K562 (cell line): ENCODE measurements at regions not wholly inside any gene's neighbourhood (a gene's known extent, or its start where the extent isn't known, plus 50 kb on each side); places are given as distances from the start of the nearest gene placed in this dataset.

Experiments used
- ATAC-seq: fragments of 200-7000 bp; cut with Tn5 transposase; 3 replicates; pipeline ENCODE4 v1.9.1; 2020; ENCODE audit warnings: moderate library complexity
- BruUV-seq: library from RNA; stranded (reverse); fragments of 400-500 nt; replicated peaks from 2 replicates; lab custom pipeline; 2021; lab: Mats Ljungman, UMichigan
- CTCF ChIA-PET: fragments of 300-600 bp; formaldehyde crosslinking; extraction: SDS; loops from one replicate; lab custom pipeline; 2021; ENCODE audit warnings: low intra/inter-chr PET ratio; lab: Yijun Ruan, JAX
- POLR2A ChIA-PET: fragments of 300-600, 350-650 bp; sonication (Branson Sonifier 250); formaldehyde crosslinking; extraction: SDS; loops from one replicate; lab custom pipeline; 2021; ENCODE audit warnings: antibody characterized with exemption, inconsistent platforms; lab: Yijun Ruan, JAX
- DNase-seq, 4 experiments: peaks; one replicate each; pipeline versions ENCODE4 v3.0.0 to v3.0.0-alpha.2; 2011 to 2018; ENCODE audit warnings: low spot score in 3 of 4, mixed read lengths in 3 of 4; ENCODE audit errors: extremely low read depth in 1 of 4
- FAIRE-seq: peaks from 2 replicates; lab custom pipeline; 2011; peaks lifted over from hg19 to GRCh38; lab: Jason Lieb, UNC
- H2AFZ ChIP-seq: 2 replicates; pipeline ENCODE4 v1.6.0; 2011; ENCODE audit warnings: low read depth, low read length, control low read depth, inconsistent platforms
- H3K27ac ChIP-seq: fragments of 200-600 bp; 3 replicates; pipeline ENCODE4 v1.8.0; 2011; ENCODE audit warnings: low read depth, mild to moderate bottlenecking, control low read depth, inconsistent platforms, low read length, moderate library complexity, mixed read lengths; ENCODE audit errors: extremely low read depth
- H3K27me3 ChIP-seq, 2 experiments: fragments of 300-600 bp in 1 of 2; 2 replicates in 1 of 2; 3 replicates in 1 of 2; pipeline versions ENCODE4 v1.6.0 to v1.8.0; 2011; ENCODE audit warnings: inconsistent platforms in 2 of 2, low read length in 2 of 2, mild to moderate bottlenecking in 1 of 2, mixed read lengths in 1 of 2, moderate library complexity in 1 of 2; ENCODE audit not compliant: control insufficient read depth in 2 of 2, insufficient read depth in 2 of 2
- H3K36me3 ChIP-seq: fragments of 300-600 bp; 3 replicates; pipeline ENCODE4 v1.8.0; 2011; ENCODE audit warnings: mild to moderate bottlenecking, low read length, inconsistent platforms; ENCODE audit not compliant: control insufficient read depth, insufficient read depth
- H3K4me1 ChIP-seq, 2 experiments: fragments of 200-600 bp in 1 of 2; replicated peaks in 1 of 2; 2 replicates in 1 of 2; 3 replicates in 1 of 2; pipeline versions ENCODE4 v1.5.1 to v1.8.0; 2011; ENCODE audit warnings: inconsistent platforms in 2 of 2, low read length in 2 of 2, mild to moderate bottlenecking in 1 of 2, mixed read lengths in 1 of 2, moderate library complexity in 1 of 2; ENCODE audit not compliant: control insufficient read depth in 2 of 2, insufficient read depth in 2 of 2
- H3K4me2 ChIP-seq: 2 replicates; pipeline ENCODE4 v1.6.1; 2011; ENCODE audit warnings: low read length, control low read depth, inconsistent platforms, mixed read lengths; ENCODE audit not compliant: insufficient read depth
- H3K4me3 ChIP-seq: fragments of 200-600 bp; sonication (generic), shearing (Covaris generic); 2 replicates; pipeline ENCODE4 v1.5.1; 2016; ENCODE audit warnings: control low read depth, inconsistent platforms
- H3K79me2 ChIP-seq: fragments of 200-600 bp; 3 replicates; pipeline ENCODE4 v1.8.0; 2011; ENCODE audit warnings: low read length, inconsistent platforms; ENCODE audit not compliant: control insufficient read depth, insufficient read depth
- H3K9ac ChIP-seq, 2 experiments: 2 replicates each; pipeline versions ENCODE4 v1.6.0 to v1.6.1; 2011; ENCODE audit warnings: low read depth in 2 of 2, low read length in 2 of 2, control low read depth in 1 of 2, inconsistent platforms in 1 of 2, mild to moderate bottlenecking in 1 of 2, mixed read lengths in 1 of 2; ENCODE audit not compliant: insufficient read depth in 1 of 2
- H3K9me1 ChIP-seq: one replicate; pipeline ENCODE4 v1.6.0; 2011; ENCODE audit warnings: inconsistent platforms, mild to moderate bottlenecking, low read length, moderate library complexity; ENCODE audit not compliant: control insufficient read depth, insufficient read depth
- H3K9me3 ChIP-seq: replicated peaks from 2 replicates; pipeline ENCODE4 v1.5.1; 2011; ENCODE audit warnings: low read depth, low read length, inconsistent platforms; ENCODE audit not compliant: control insufficient read depth, insufficient read depth
- H4K20me1 ChIP-seq: replicated peaks from 2 replicates; pipeline ENCODE4 v1.6.1; 2011; ENCODE audit warnings: low read length, inconsistent platforms, mixed read lengths; ENCODE audit not compliant: control insufficient read depth, insufficient read depth
- ATF3 ChIP-seq, 2 experiments: fragments of 450-650 bp in 1 of 2; sonication (generic) in 1 of 2; formaldehyde crosslinking in 1 of 2; IDR thresholded peaks in 1 of 2; conservative IDR thresholded peaks in 1 of 2; 2 replicates each; pipeline versions ENCODE4 v1.6.1 to v1.8.1; 2016 to 2023; ENCODE audit warnings: mild to moderate bottlenecking in 2 of 2, moderate library complexity in 2 of 2, inconsistent platforms in 1 of 2, missing genetic modification reagents in 1 of 2
- CHD2 ChIP-seq: IDR thresholded peaks from 2 replicates; pipeline ENCODE4 v1.6.1; 2011; ENCODE audit warnings: low read depth, low read length
- HNRNPK ChIP-seq: fragments of 200-400 bp; formaldehyde crosslinking; IDR thresholded peaks from one replicate; pipeline ENCODE4 v1.6.1; 2018; ENCODE audit warnings: mild to moderate bottlenecking, low read depth, low read length; ENCODE audit not compliant: poor library complexity, severe bottlenecking
- KLF16 ChIP-seq: IDR thresholded peaks from 2 replicates; pipeline ENCODE4 v1.6.1; 2016; ENCODE audit warnings: antibody characterized with exemption
- LEF1 ChIP-seq: fragments of 450-650 bp; IDR thresholded peaks from 2 replicates; pipeline ENCODE4 v1.6.1; 2016; ENCODE audit warnings: mild to moderate bottlenecking
- MBD1 ChIP-seq: fragments of 250-450 bp; sonication (Bioruptor Pico); IDR thresholded peaks from 2 replicates; pipeline ENCODE4 v1.8.0; 2022; ENCODE audit warnings: inconsistent platforms
- MEF2A ChIP-seq: IDR thresholded peaks from 2 replicates; pipeline ENCODE4 v1.6.1; 2011; ENCODE audit warnings: low read depth, mild to moderate bottlenecking, low read length, moderate library complexity; ENCODE audit not compliant: control insufficient read depth
- MTA2 ChIP-seq: fragments of 450-650 bp; IDR thresholded peaks from 2 replicates; pipeline ENCODE4 v1.6.1; 2016; ENCODE audit warnings: low read depth
- PHB2 ChIP-seq: fragments of 450-650 bp; IDR thresholded peaks from 2 replicates; pipeline ENCODE4 v1.6.1; 2017; ENCODE audit warnings: low read depth
- PRMT5 ChIP-seq: sonication (generic); formaldehyde crosslinking; IDR thresholded peaks from 2 replicates; pipeline ENCODE4 v1.5.0; 2020; ENCODE audit warnings: missing genetic modification reagents
- SIX5 ChIP-seq, 2 experiments: IDR thresholded peaks; 2 replicates each; pipeline ENCODE4 v1.6.1; 2011; ENCODE audit warnings: low read length in 2 of 2, borderline replicate concordance in 1 of 2, low read depth in 1 of 2, mild to moderate bottlenecking in 1 of 2, moderate library complexity in 1 of 2; ENCODE audit not compliant: insufficient read depth in 1 of 2
- SMAD1 ChIP-seq: fragments of 150-350 bp; IDR thresholded peaks from 2 replicates; pipeline ENCODE4 v1.6.1; 2014; ENCODE audit warnings: low read length, low read depth; ENCODE audit not compliant: partially characterized antibody
- STAT5B ChIP-seq: fragments of 250-450 bp; sonication (Bioruptor Pico); IDR thresholded peaks from 2 replicates; pipeline ENCODE4 v1.8.0; 2021; ENCODE audit warnings: mild to moderate bottlenecking, inconsistent platforms
- TBP ChIP-seq: optimal IDR thresholded peaks from 2 replicates; pipeline ENCODE3; 2011; ENCODE audit warnings: low read depth, low read length, improper control_type of control experiment
- ZNF586 ChIP-seq: fragments of 450-650 bp; formaldehyde crosslinking; conservative IDR thresholded peaks from 2 replicates; pipeline ENCODE4 v1.4.0; 2020; ENCODE audit warnings: mild to moderate bottlenecking, moderate library complexity
- WGBS: fragments of 100-300 bp; shearing (Covaris generic); methylation state at CpG from one replicate; pipeline ENCODE4 v1.1.6; 2016; ENCODE audit warnings: low coverage, mixed read lengths; ENCODE audit not compliant: insufficient coverage; ENCODE audit errors: missing lambda C conversion rate; 5-methylcytosine and 5-hydroxymethylcytosine counted together
- in situ Hi-C: fragments of 300-500 bp; cut with MboI; formaldehyde crosslinking; loops from 4 replicates; pipeline ENCODE4 v1.15.0; 2018; ENCODE audit warnings: inconsistent platforms, mixed read lengths
- intact Hi-C: fragments of 100-400 bp; cut with micrococcal nuclease; formaldehyde crosslinking; loops from 2 replicates; pipeline ENCODE4 v1.14.2; 2022

GRCh38 chr13:37929308-37929707 is 59.7 kb upstream of the TRPC4 start:
- Histone ChIP-seq H3K79me2 (no peaks in the 10 kb centered on the region), H2AFZ (0 out of 2 replicates have a peak overlapping the region, but pooled peaks have one; percentile 44), H3K9me1 (no peaks in the 10 kb centered on the region), H3K27ac (no peak overlapping the region), H3K27me3 (no peaks in the 10 kb centered on the region), H3K9ac (no peak overlapping the region), H3K4me3 (no peak overlapping the region), H3K9me3 (no peaks in the 10 kb centered on the region), H3K4me1 (peaks cover 0 to 5% of the 10 kb centered on the region in 2 experiments; a peak in 2 of 5 replicates), H3K36me3 (no peaks in the 10 kb centered on the region), H3K4me2 (no peak overlapping the region), H4K20me1 (no peaks in the 10 kb centered on the region)
- WGBS = 28% methylated on average over 4 of the region's 4 CpGs
- FAIRE-seq = no peak
- DNase-seq = peak in 1 of 4 experiments; percentile 9
- intact Hi-C loops (no loop called here), in situ Hi-C loops (no loop called here)
- POLR2A ChIA-PET = interaction anchor here (1.1 kb wide), 2 partner anchors 11 to 12 kb away, joined by 3 to 5 read pairs; no protein-coding TSS in a partner anchor
- no TSS peak for BruUV-seq
- TF ChIP-seq MEF2A = peak; percentile 62; the same call in 1 of the 2 replicates
- TF ChIP-seq PHB2 = no peak
- ATAC-seq = peak; percentile 61; the same call in 2 of the 3 replicates
- CTCF ChIA-PET = no interaction called here

GRCh38 chr13:37927561-37927960 is 58.0 kb upstream of the TRPC4 start:
- no peak overlapping the region for H3K27ac ChIP-seq
- no peak overlapping the region for H3K9ac ChIP-seq
- H4K20me1 ChIP-seq = no peaks in the 10 kb centered on the region
- DNase-seq (no peak), ATAC-seq (no peak), FAIRE-seq (no peak)
- no peak overlapping the region for H2AFZ ChIP-seq
- no peaks in the 10 kb centered on the region for H3K79me2 ChIP-seq
- no peaks in the 10 kb centered on the region for H3K36me3 ChIP-seq
- ChIA-PET CTCF (no interaction called here), POLR2A (no interaction called here)
- peaks cover 4 to 16% of the 10 kb centered on the region in 2 experiments; a peak in 2 of 5 replicates for H3K4me1 ChIP-seq
- WGBS = 48% methylated on average over 4 of the region's 4 CpGs
- no peak overlapping the region for H3K4me2 ChIP-seq
- H3K9me1 ChIP-seq = no peaks in the 10 kb centered on the region
- H3K27me3 ChIP-seq = no peaks in the 10 kb centered on the region
- BruUV-seq = no TSS peak
- intact Hi-C loops (no loop called here), in situ Hi-C loops (no loop called here)
- no peak overlapping the region for H3K4me3 ChIP-seq
- no peaks in the 10 kb centered on the region for H3K9me3 ChIP-seq
- TF ChIP-seq STAT5B (CRISPR knock-in tag) (no peak), MTA2 (no peak), LEF1 (no peak), SIX5 (IDR thresholded peaks at IDR 0.05; ENCODE audit: borderline replicate concordance in 1 of 2, insufficient read depth in 1 of 2, low read depth in 1 of 2, low read length in 2 of 2) (no peak), TBP (no peak), KLF16 (no peak), MBD1 (CRISPR knock-in tag) (no peak), SMAD1 (no peak), HNRNPK (no peak), PRMT5 (CRISPR knock-in tag) (no peak), ATF3 (IDR thresholded peaks at IDR 0.05) (no peak), ATF3 (CRISPR knock-in tag; conservative IDR thresholded peaks at IDR 0.05) (no peak), CHD2 (no peak), ZNF586 (no peak)
